ENCODE measurements at regions not wholly inside any gene's neighbourhood (a gene's known extent, or its start where the extent isn't known, plus 50 kb on each side); places are given as distances from the start of the nearest gene placed in this dataset.
"Not testable (repeated sequence)": the region's sequence is repeated elsewhere in the genome, so short reads cannot be mapped to it uniquely, and the experiment has no call there.

GRCh38 chr19:31537136-31537535 is 187.9 kb upstream of the TSHZ3 start:
- in situ Hi-C loops (cut with HindIII; ENCODE audit: low pct_unique_long_range_greater_than_20kb, low sequenced_read_pairs), result no loop called here
- DNase-seq (ENCODE audit: low read depth), result no peak

- in situ Hi-C loops (cut with HindIII; ENCODE audit: low pct_unique_long_range_greater_than_20kb, low sequenced_read_pairs), result not testable (repeated sequence)
Measured at GRCh38 chr19:31537902-31538301, 188.7 kb upstream of the TSHZ3 start.

GRCh38 chr19:31538879-31539278 is 189.6 kb upstream of the TSHZ3 start:
- in situ Hi-C loops (cut with HindIII; ENCODE audit: low pct_unique_long_range_greater_than_20kb, low sequenced_read_pairs), result no loop called here
- no peak for DNase-seq (ENCODE audit: low read depth)

More at GRCh38 chr19:31537902-31538301, 188.7 kb upstream of the TSHZ3 start:
- not testable (repeated sequence) for DNase-seq (ENCODE audit: low read depth)

- in situ Hi-C loops (cut with HindIII; ENCODE audit: low pct_unique_long_range_greater_than_20kb, low sequenced_read_pairs), result no loop called here
Measured at GRCh38 chr19:31539386-31539785, 190.2 kb upstream of the TSHZ3 start.

GRCh38 chr19:31541396-31541795 is 192.2 kb upstream of the TSHZ3 start:
- in situ Hi-C loops (cut with HindIII; ENCODE audit: low pct_unique_long_range_greater_than_20kb, low sequenced_read_pairs), result no loop called here
- no peak for DNase-seq (ENCODE audit: low read depth)

More at GRCh38 chr19:31539386-31539785, 190.2 kb upstream of the TSHZ3 start:
- DNase-seq (ENCODE audit: low read depth), result no peak

GRCh38 chr19:31543456-31543855 is 194.2 kb upstream of the TSHZ3 start:
- DNase-seq (ENCODE audit: low read depth), result no peak
- in situ Hi-C loops (cut with HindIII; ENCODE audit: low pct_unique_long_range_greater_than_20kb, low sequenced_read_pairs), result no loop called here

- in situ Hi-C loops (cut with HindIII; ENCODE audit: low pct_unique_long_range_greater_than_20kb, low sequenced_read_pairs), result no loop called here
- no peak for DNase-seq (ENCODE audit: low read depth)
Measured at GRCh38 chr19:31545777-31546176, 196.5 kb upstream of the TSHZ3 start.

- in situ Hi-C loops (cut with HindIII; ENCODE audit: low pct_unique_long_range_greater_than_20kb, low sequenced_read_pairs), result no loop called here
Measured at GRCh38 chr19:31546205-31546960, 197.1 kb upstream of the TSHZ3 start.

GRCh38 chr19:31548941-31549340 is 199.7 kb upstream of the TSHZ3 start:
- in situ Hi-C loops (cut with HindIII; ENCODE audit: low pct_unique_long_range_greater_than_20kb, low sequenced_read_pairs), result no loop called here
- DNase-seq (ENCODE audit: low read depth), result peak; percentile 17

More at GRCh38 chr19:31546205-31546960, 197.1 kb upstream of the TSHZ3 start:
- no peak for DNase-seq (ENCODE audit: low read depth)

- in situ Hi-C loops (cut with HindIII; ENCODE audit: low pct_unique_long_range_greater_than_20kb, low sequenced_read_pairs), result no loop called here
Measured at GRCh38 chr19:31553112-31553845, 204.0 kb upstream of the TSHZ3 start.

GRCh38 chr19:31553846-31554215 is 204.6 kb upstream of the TSHZ3 start:
- no peak for DNase-seq (ENCODE audit: low read depth)
- in situ Hi-C loops (cut with HindIII; ENCODE audit: low pct_unique_long_range_greater_than_20kb, low sequenced_read_pairs), result no loop called here

More at GRCh38 chr19:31553112-31553845, 204.0 kb upstream of the TSHZ3 start:
- no peak for DNase-seq (ENCODE audit: low read depth)

GRCh38 chr19:31554360-31554759 is 205.1 kb upstream of the TSHZ3 start:
- no peak for DNase-seq (ENCODE audit: low read depth)
- in situ Hi-C loops (cut with HindIII; ENCODE audit: low pct_unique_long_range_greater_than_20kb, low sequenced_read_pairs), result no loop called here

GRCh38 chr19:31555634-31556215 is 206.5 kb upstream of the TSHZ3 start:
- no peak for DNase-seq (ENCODE audit: low read depth)

GRCh38 chr19:31559494-31559893 is 210.3 kb upstream of the TSHZ3 start:
- in situ Hi-C loops (cut with HindIII; ENCODE audit: low pct_unique_long_range_greater_than_20kb, low sequenced_read_pairs), result no loop called here
- DNase-seq (ENCODE audit: low read depth), result no peak

More at GRCh38 chr19:31555634-31556215, 206.5 kb upstream of the TSHZ3 start:
- in situ Hi-C loops (cut with HindIII; ENCODE audit: low pct_unique_long_range_greater_than_20kb, low sequenced_read_pairs), result no loop called here

- in situ Hi-C loops (cut with HindIII; ENCODE audit: low pct_unique_long_range_greater_than_20kb, low sequenced_read_pairs), result no loop called here
- no peak for DNase-seq (ENCODE audit: low read depth)
Measured at GRCh38 chr19:31560086-31561060, 211.1 kb upstream of the TSHZ3 start.

- in situ Hi-C loops (cut with HindIII; ENCODE audit: low pct_unique_long_range_greater_than_20kb, low sequenced_read_pairs), result no loop called here
Measured at GRCh38 chr19:31562966-31563612, 213.9 kb upstream of the TSHZ3 start.

GRCh38 chr19:31567776-31568175 is 218.5 kb upstream of the TSHZ3 start:
- in situ Hi-C loops (cut with HindIII; ENCODE audit: low pct_unique_long_range_greater_than_20kb, low sequenced_read_pairs), result no loop called here
- no peak for DNase-seq (ENCODE audit: low read depth)

More at GRCh38 chr19:31562966-31563612, 213.9 kb upstream of the TSHZ3 start:
- DNase-seq (ENCODE audit: low read depth), result no peak

GRCh38 chr19:31568724-31569123 is 219.5 kb upstream of the TSHZ3 start:
- DNase-seq (ENCODE audit: low read depth), result no peak
- in situ Hi-C loops (cut with HindIII; ENCODE audit: low pct_unique_long_range_greater_than_20kb, low sequenced_read_pairs), result no loop called here

Data from Caki2 (cell line).